NCI-H2196 treated with DMSO at 0.1 percent for 48 hours (cell line): ENCODE measurements at regions not wholly inside any gene's neighbourhood (a gene's known extent, or its start where the extent isn't known, plus 50 kb on each side); places are given as distances from the start of the nearest gene placed in this dataset.

Experiments used
- DNase-seq: peaks from one replicate; lab custom pipeline; 2025; ENCODE audit not compliant: unreplicated experiment; lab: John Stamatoyannopoulos, UW

DNA sequence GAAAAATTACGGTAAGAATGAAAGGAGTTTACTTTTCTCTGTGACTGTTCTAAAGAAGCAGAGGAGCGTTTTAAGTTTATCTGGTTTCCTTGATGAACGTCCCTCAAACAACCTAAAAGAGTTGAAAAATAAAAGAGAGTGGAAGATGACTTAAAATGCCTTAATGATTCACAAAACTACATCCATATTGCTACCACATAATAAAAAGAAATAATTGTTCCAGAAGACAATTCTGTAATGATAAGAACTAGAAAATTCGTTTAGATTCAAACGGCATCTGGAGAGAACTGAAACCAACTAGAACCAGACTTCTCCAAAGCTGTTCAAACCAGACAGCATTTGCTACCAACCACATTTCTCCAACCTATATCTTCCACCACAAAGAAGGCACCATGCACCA, 68.1 kb downstream of the TEKT4 start:
- no peak for DNase-seq

DNA sequence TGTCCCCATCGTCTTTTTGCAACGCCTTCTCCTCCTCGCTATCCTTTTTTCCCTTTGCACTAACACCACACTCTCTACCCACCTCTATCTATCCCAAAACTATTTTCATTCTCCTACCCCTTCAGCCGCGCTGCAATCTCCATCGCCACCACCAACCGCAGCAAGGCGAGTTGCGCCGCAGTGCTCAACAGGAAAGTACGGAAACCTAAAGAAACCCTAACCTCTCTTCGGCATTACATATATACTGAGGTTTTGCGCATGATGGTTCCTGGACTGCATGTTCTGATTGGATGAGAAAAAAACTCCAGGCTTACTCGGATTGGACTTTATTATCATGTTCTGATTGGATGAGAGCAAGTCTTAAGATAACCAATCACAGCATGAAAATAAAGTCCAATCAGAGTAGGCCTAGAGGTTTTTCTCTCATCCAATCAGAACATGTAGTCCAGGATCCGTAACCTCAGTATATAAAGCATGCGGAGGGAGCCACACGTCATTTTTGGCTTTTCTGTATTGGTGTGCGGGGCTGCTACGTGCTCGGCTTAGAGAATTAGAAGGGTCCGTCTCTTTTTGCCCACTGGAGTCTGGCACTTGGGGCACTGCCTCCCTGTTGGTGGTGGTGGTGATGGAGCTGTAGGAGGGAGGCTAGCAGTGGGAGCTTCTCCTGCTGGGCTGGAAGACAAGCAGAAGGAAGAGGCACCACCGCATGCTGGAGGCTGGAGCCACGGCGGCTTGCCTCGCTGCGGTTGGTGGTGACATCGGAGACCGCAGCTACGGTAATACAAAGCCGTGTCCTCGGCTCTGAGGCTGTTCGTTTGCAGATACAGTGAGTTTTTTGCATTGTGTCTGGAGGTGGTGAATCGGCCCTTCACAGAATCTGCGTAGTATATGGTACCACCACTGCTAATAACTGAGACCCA, 76.1 kb downstream of the TEKT4 start:
- DNase-seq, result no peak

DNA sequence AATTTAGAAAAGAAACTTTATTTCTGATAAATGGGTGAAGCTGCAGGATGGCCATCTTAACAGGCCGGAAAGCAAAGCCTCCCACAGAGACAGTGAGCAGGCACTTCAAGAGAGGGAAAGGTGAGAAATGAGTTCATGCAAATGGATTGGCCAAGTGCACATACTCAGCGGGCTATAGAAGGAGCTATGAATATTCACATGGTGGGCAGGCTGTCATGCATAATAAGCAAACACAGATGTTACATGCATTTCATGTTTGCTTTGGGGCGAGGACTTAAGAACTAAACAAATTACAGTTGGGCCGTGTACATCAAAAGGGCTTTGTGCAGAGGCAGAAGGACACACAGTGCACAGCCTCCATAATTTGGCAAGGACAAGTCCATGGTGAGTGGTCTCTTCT, 69.8 kb upstream of the MAL start:
- no peak for DNase-seq

DNA sequence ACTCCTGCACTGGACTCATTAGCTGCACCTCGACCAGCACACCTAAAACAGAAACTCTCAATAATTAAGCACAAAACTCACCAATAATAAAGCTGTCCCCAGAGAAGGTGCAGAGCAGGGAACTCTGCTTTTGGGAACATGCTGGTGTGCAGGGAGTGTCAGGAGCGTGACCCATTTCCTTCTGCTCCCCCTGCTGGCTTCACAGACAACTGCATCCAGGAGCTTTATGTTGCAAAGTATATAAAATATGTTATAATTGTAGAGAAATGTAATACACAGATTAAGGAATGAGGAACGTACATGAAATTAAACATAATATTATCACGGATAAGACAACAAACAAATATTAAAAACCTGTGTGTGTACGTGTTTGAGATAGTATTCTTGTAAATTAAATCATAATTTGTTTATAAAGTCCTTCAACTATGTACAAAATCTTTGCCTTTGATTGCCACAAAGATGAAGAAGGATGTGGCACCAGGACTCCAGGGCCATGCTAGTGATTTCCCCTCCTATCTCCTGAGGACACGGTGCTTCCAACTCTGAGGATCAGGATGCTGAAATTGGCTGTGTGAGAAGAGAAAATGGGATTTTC, 68.6 kb upstream of the MAL start:
- DNase-seq, result peak; percentile 5

DNA sequence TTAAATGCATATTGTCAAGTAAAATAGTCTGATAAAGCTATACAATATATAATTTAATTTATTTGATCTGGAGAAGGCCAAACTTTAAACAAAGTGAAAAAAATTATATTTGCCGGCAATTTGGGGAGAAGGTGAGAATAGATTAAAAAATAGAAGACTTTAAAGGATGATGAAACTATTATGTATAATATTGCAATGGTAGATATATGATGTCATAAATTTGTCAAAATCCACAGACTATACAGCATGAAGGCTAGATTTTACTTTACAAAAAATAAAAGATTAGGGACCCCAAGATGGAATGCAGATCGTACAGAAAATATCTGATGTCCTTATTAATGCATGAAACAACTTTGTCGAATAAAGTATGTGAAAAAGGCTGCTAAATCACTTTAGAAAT, 67.3 kb upstream of the MAL start:
- DNase-seq, result no peak

DNA sequence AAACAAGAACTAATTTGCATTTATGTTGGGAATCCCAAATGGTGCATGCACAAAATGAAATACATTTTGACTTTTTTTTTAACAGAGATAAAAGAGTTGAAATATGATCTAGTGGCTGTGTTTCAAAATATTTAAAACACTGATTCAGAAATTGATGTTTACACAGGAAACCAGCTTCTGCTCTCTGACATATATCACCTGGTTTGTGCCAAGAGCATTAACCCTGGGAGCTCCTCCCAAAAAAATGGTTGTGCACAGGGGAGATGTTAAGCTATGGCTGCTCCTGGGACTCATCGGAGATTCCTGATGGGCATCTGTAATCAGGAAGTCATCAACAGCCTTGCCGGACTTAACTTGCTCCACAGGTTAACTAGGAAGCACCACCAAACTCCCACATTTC, 65.2 kb upstream of the MAL start:
- no peak for DNase-seq

DNA sequence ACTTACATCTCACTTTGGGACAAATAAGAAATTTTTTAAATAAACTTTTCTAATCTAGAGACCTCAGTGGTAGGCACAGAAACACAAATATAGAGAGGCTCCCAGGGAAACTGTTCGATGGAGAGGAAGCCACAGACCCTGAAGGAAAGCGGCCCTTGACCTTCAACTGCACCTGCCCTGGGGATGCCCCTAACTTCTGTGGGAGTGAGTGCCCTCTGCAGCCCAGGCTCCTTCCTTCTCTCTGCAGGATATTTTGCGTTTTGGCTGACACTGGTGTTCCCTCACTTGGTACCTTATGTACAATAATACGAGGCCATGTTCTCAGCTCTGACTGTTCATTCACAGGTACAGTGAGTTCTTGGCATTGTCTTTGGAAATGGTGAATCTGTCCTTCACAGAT, 64.8 kb upstream of the MAL start:
- DNase-seq, result no peak

DNA sequence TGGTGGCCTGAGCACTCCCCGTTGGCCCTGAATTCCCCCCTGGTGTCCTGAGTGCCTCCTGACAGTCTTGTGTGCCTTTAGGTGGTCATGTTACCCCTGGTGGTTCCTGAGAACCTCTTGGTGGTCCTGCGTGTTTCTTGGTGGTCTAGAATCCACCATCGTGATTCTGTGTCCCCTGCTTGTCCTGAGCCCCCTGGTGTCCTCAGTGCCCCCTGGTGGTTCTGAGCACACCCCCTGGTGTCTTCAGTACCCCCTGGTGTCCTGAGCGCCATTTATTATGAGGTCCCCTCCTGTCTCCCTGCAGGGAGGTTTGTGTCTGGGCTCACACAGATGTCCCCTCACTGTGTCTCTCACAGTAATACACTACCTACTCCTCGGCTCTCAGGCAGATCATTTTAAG, 61.3 kb upstream of the MAL start:
- DNase-seq, result no peak

DNA sequence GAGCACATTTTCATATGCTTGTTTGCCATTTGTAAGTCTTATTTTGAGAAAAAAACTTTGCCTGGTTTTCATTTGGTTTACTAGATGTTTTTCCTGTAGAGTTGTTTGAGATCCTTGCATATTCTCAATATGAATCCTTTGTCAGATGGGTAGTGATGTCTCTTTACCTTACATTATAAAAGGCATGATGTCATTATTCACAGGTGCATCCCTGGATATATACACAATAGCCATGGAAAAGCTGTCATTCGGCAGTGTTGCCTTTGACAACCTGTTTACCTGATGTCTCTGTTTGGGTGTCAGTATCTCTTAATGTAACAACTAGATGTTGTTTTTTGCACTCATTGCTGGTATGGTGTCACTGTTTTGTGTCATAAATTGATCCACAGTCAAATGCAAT, 58.8 kb upstream of the MAL start:
- DNase-seq, result no peak

DNA sequence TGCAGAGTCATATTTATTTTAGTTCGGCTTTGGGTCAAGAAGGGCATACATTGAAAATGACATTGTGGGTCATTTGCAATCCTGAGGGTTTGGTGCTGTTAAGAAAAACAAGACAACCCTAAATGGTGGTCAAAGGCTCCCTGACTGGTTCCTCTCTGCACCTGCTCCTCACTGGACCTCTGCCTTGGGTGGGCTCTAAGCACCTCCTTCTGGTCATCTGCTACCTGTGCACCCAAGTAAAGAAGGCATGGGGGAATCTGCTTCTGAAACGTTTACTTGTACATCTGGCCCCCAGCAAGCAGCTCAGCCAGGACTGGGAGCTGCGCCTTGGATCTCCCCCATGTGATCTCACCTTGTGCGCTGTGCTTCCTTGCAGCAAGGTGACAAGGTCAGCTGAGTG, 55.2 kb upstream of the MAL start:
- no peak for DNase-seq
